ENCODE measurements at regions not wholly inside any gene's neighbourhood (a gene's known extent, or its start where the extent isn't known, plus 50 kb on each side); places are given as distances from the start of the nearest gene placed in this dataset.

DNA sequence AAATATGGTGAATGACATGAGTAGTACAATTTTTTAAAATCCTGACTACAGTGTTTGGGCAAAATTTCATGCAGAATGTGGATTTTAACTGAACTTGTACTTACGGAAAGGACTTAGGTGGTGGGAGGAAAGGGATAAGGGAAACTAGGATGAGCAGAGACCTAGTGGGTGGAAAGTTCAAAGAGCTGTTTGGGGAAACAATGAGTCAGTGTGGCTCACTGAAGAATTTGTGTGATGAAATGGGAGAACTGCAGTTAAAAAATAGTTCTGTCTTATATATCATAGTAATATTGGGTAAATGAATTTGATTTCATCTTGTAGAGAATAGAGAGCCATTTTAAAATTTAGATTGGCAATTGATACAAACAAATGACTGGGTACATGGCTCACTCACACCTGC is 220.1 kb upstream of the CTAGE1 start:
- DNase-seq (ENCODE audit: low read depth, low spot score) = peak; percentile 34
- POLR2A ChIA-PET = no interaction called here
- RAD21 ChIA-PET (ENCODE audit: low non-redundant PET in 1 of 2, low total read pairs in 2 of 2, uncharacterized antibody in 2 of 2, unreplicated experiment in 2 of 2) = no interaction called here
- peak; percentile 50 for TF ChIP-seq SP1 (IDR thresholded peaks at IDR 0.05; ENCODE audit: low read depth)
- no peak for TF ChIP-seq MAX (IDR thresholded peaks at IDR 0.05)
- no peak for TF ChIP-seq SRF (IDR thresholded peaks at IDR 0.05; ENCODE audit: low read depth)
- TF ChIP-seq EZH2 (IDR thresholded peaks at IDR 0.05) = no peak
- TF ChIP-seq REST (IDR thresholded peaks at IDR 0.05; ENCODE audit: low read depth) = no peak
- peak; percentile 38 for TF ChIP-seq TCF7L2 (IDR thresholded peaks at IDR 0.05; ENCODE audit: borderline replicate concordance, extremely low read depth, insufficient read depth, insufficient read length)
- TF ChIP-seq ZFX (IDR thresholded peaks at IDR 0.05) = no peak
- TF ChIP-seq ELF1 (IDR thresholded peaks at IDR 0.05; ENCODE audit: borderline replicate concordance, low read depth) = no peak
- no peak for TF ChIP-seq CEBPB (IDR thresholded peaks at IDR 0.05; ENCODE audit: low read depth)
- TF ChIP-seq, protein P1, sequence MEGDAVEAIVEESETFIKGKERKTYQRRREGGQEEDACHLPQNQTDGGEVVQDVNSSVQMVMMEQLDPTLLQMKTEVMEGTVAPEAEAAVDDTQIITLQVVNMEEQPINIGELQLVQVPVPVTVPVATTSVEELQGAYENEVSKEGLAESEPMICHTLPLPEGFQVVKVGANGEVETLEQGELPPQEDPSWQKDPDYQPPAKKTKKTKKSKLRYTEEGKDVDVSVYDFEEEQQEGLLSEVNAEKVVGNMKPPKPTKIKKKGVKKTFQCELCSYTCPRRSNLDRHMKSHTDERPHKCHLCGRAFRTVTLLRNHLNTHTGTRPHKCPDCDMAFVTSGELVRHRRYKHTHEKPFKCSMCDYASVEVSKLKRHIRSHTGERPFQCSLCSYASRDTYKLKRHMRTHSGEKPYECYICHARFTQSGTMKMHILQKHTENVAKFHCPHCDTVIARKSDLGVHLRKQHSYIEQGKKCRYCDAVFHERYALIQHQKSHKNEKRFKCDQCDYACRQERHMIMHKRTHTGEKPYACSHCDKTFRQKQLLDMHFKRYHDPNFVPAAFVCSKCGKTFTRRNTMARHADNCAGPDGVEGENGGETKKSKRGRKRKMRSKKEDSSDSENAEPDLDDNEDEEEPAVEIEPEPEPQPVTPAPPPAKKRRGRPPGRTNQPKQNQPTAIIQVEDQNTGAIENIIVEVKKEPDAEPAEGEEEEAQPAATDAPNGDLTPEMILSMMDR (IDR thresholded peaks at IDR 0.05 in 2 of 3, conservative IDR thresholded peaks at IDR 0.05 in 1 of 3; ENCODE audit: borderline replicate concordance in 1 of 3, insufficient read depth in 1 of 3, low read depth in 2 of 3, low read length in 2 of 3) = no peak
- no peak for TF ChIP-seq SIN3A (IDR thresholded peaks at IDR 0.05; ENCODE audit: low read depth)
- TF ChIP-seq, protein P2, sequence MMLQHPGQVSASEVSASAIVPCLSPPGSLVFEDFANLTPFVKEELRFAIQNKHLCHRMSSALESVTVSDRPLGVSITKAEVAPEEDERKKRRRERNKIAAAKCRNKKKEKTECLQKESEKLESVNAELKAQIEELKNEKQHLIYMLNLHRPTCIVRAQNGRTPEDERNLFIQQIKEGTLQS (IDR thresholded peaks at IDR 0.05) = no peak
- TF ChIP-seq FOSL1 (IDR thresholded peaks at IDR 0.05; ENCODE audit: low read depth) = peak; percentile 64
- peak; percentile 51; the same call in 1 of the 2 replicates for TF ChIP-seq EGR1 (IDR thresholded peaks at IDR 0.05; ENCODE audit: low read depth)
- TF ChIP-seq CBX3 (IDR thresholded peaks at IDR 0.05; ENCODE audit: low read depth) = 0 out of 2 replicates have a peak, but pooled peaks have one; percentile 18
- TF ChIP-seq JUND (IDR thresholded peaks at IDR 0.05) = peak; percentile 56; the same call in 1 of the 2 replicates
- TF ChIP-seq, protein P3, sequence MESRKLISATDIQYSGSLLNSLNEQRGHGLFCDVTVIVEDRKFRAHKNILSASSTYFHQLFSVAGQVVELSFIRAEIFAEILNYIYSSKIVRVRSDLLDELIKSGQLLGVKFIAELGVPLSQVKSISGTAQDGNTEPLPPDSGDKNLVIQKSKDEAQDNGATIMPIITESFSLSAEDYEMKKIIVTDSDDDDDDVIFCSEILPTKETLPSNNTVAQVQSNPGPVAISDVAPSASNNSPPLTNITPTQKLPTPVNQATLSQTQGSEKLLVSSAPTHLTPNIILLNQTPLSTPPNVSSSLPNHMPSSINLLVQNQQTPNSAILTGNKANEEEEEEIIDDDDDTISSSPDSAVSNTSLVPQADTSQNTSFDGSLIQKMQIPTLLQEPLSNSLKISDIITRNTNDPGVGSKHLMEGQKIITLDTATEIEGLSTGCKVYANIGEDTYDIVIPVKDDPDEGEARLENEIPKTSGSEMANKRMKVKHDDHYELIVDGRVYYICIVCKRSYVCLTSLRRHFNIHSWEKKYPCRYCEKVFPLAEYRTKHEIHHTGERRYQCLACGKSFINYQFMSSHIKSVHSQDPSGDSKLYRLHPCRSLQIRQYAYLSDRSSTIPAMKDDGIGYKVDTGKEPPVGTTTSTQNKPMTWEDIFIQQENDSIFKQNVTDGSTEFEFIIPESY (IDR thresholded peaks at IDR 0.05; ENCODE audit: extremely low read depth, insufficient replicate concordance, low read length) = no peak
- no peak for TF ChIP-seq POLR2A (IDR thresholded peaks at IDR 0.05; ENCODE audit: borderline replicate concordance, extremely low read depth, insufficient read depth, insufficient read length)
- TF ChIP-seq RAD21 (IDR thresholded peaks at IDR 0.05; ENCODE audit: low read depth) = no peak
- peak; percentile 60; the same call in 1 of the 2 replicates for ATAC-seq
- intact Hi-C loops (cut with micrococcal nuclease) = no loop called here
- no peaks in the 10 kb centered on the region for H3K79me2 ChIP-seq (ENCODE audit: insufficient read depth, low read length)
- no peak overlapping the region for H3K4me3 ChIP-seq (replicated peaks in 1 of 2; ENCODE audit: low read depth in 1 of 2, low read length in 2 of 2)
- no TSS peak for BruUV-seq (replicated peaks)
- H3K4me1 ChIP-seq (ENCODE audit: control insufficient read depth in 1 of 2, insufficient read depth in 2 of 2, low read length in 2 of 2) = peaks cover 11 to 23% of the 10 kb centered on the region in 2 experiments
- H3K36me3 ChIP-seq (ENCODE audit: control insufficient read depth in 1 of 2, insufficient read depth in 2 of 2, low read length in 2 of 2) = no peaks in the 10 kb centered on the region
- H3K27ac ChIP-seq (ENCODE audit: low read depth, low read length) = no peak overlapping the region; the same call in 1 of the 2 replicates
- peak overlapping the region; percentile 86 for H2AFZ ChIP-seq (ENCODE audit: low read depth, low read length, poor library complexity, severe bottlenecking)
- no peak overlapping the region for H3K9ac ChIP-seq (ENCODE audit: low read length)
- CTCF ChIA-PET = no interaction called here
- no peaks in the 10 kb centered on the region for H4K20me1 ChIP-seq (ENCODE audit: insufficient read depth)
- H3K27me3 ChIP-seq (ENCODE audit: insufficient read depth, low read length) = no peaks in the 10 kb centered on the region
- peak overlapping the region; percentile 64 for H3K4me2 ChIP-seq (ENCODE audit: low read length)
- H3K9me3 ChIP-seq (ENCODE audit: control insufficient read depth in 1 of 2, insufficient read depth in 1 of 2, low read depth in 1 of 2, low read length in 2 of 2) = no peaks in the 10 kb centered on the region
- H3K9me2 ChIP-seq (ENCODE audit: insufficient read depth) = no peaks in the 10 kb centered on the region

All from HCT116 (cell line).